K562 (cell line): ENCODE measurements at regions not wholly inside any gene's neighbourhood (a gene's known extent, or its start where the extent isn't known, plus 50 kb on each side); places are given as distances from the start of the nearest gene placed in this dataset.

Source experiments
- ATAC-seq: fragments of 200-7000 bp; cut with Tn5 transposase; 3 replicates; pipeline ENCODE4 v1.9.1; 2020; ENCODE audit warnings: moderate library complexity
- BruUV-seq: library from RNA; stranded (reverse); fragments of 400-500 nt; replicated peaks from 2 replicates; lab custom pipeline; 2021; lab: Mats Ljungman, UMichigan
- CTCF ChIA-PET: fragments of 300-600 bp; formaldehyde crosslinking; extraction: SDS; loops from one replicate; lab custom pipeline; 2021; ENCODE audit warnings: low intra/inter-chr PET ratio; lab: Yijun Ruan, JAX
- POLR2A ChIA-PET: fragments of 300-600, 350-650 bp; sonication (Branson Sonifier 250); formaldehyde crosslinking; extraction: SDS; loops from one replicate; lab custom pipeline; 2021; ENCODE audit warnings: antibody characterized with exemption, inconsistent platforms; lab: Yijun Ruan, JAX
- DNase-seq, 4 experiments: peaks; one replicate each; pipeline versions ENCODE4 v3.0.0 to v3.0.0-alpha.2; 2011 to 2018; ENCODE audit warnings: low spot score in 3 of 4, mixed read lengths in 3 of 4; ENCODE audit errors: extremely low read depth in 1 of 4
- FAIRE-seq: peaks from 2 replicates; lab custom pipeline; 2011; peaks lifted over from hg19 to GRCh38; lab: Jason Lieb, UNC
- H2AFZ ChIP-seq: 2 replicates; pipeline ENCODE4 v1.6.0; 2011; ENCODE audit warnings: low read depth, low read length, control low read depth, inconsistent platforms
- H3K27ac ChIP-seq: fragments of 200-600 bp; 3 replicates; pipeline ENCODE4 v1.8.0; 2011; ENCODE audit warnings: low read depth, mild to moderate bottlenecking, control low read depth, inconsistent platforms, low read length, moderate library complexity, mixed read lengths; ENCODE audit errors: extremely low read depth
- H3K27me3 ChIP-seq, 2 experiments: fragments of 300-600 bp in 1 of 2; 2 replicates in 1 of 2; 3 replicates in 1 of 2; pipeline versions ENCODE4 v1.6.0 to v1.8.0; 2011; ENCODE audit warnings: inconsistent platforms in 2 of 2, low read length in 2 of 2, mild to moderate bottlenecking in 1 of 2, mixed read lengths in 1 of 2, moderate library complexity in 1 of 2; ENCODE audit not compliant: control insufficient read depth in 2 of 2, insufficient read depth in 2 of 2
- H3K36me3 ChIP-seq: fragments of 300-600 bp; 3 replicates; pipeline ENCODE4 v1.8.0; 2011; ENCODE audit warnings: mild to moderate bottlenecking, low read length, inconsistent platforms; ENCODE audit not compliant: control insufficient read depth, insufficient read depth
- H3K4me1 ChIP-seq, 2 experiments: fragments of 200-600 bp in 1 of 2; replicated peaks in 1 of 2; 2 replicates in 1 of 2; 3 replicates in 1 of 2; pipeline versions ENCODE4 v1.5.1 to v1.8.0; 2011; ENCODE audit warnings: inconsistent platforms in 2 of 2, low read length in 2 of 2, mild to moderate bottlenecking in 1 of 2, mixed read lengths in 1 of 2, moderate library complexity in 1 of 2; ENCODE audit not compliant: control insufficient read depth in 2 of 2, insufficient read depth in 2 of 2
- H3K4me2 ChIP-seq: 2 replicates; pipeline ENCODE4 v1.6.1; 2011; ENCODE audit warnings: low read length, control low read depth, inconsistent platforms, mixed read lengths; ENCODE audit not compliant: insufficient read depth
- H3K4me3 ChIP-seq: fragments of 200-600 bp; sonication (generic), shearing (Covaris generic); 2 replicates; pipeline ENCODE4 v1.5.1; 2016; ENCODE audit warnings: control low read depth, inconsistent platforms
- H3K79me2 ChIP-seq: fragments of 200-600 bp; 3 replicates; pipeline ENCODE4 v1.8.0; 2011; ENCODE audit warnings: low read length, inconsistent platforms; ENCODE audit not compliant: control insufficient read depth, insufficient read depth
- H3K9ac ChIP-seq, 2 experiments: 2 replicates each; pipeline versions ENCODE4 v1.6.0 to v1.6.1; 2011; ENCODE audit warnings: low read depth in 2 of 2, low read length in 2 of 2, control low read depth in 1 of 2, inconsistent platforms in 1 of 2, mild to moderate bottlenecking in 1 of 2, mixed read lengths in 1 of 2; ENCODE audit not compliant: insufficient read depth in 1 of 2
- H3K9me1 ChIP-seq: one replicate; pipeline ENCODE4 v1.6.0; 2011; ENCODE audit warnings: inconsistent platforms, mild to moderate bottlenecking, low read length, moderate library complexity; ENCODE audit not compliant: control insufficient read depth, insufficient read depth
- H3K9me3 ChIP-seq: replicated peaks from 2 replicates; pipeline ENCODE4 v1.5.1; 2011; ENCODE audit warnings: low read depth, low read length, inconsistent platforms; ENCODE audit not compliant: control insufficient read depth, insufficient read depth
- H4K20me1 ChIP-seq: replicated peaks from 2 replicates; pipeline ENCODE4 v1.6.1; 2011; ENCODE audit warnings: low read length, inconsistent platforms, mixed read lengths; ENCODE audit not compliant: control insufficient read depth, insufficient read depth
- CC2D1A ChIP-seq: fragments of 450-650 bp; IDR thresholded peaks from 2 replicates; pipeline ENCODE4 v1.6.1; 2017; ENCODE audit warnings: mild to moderate bottlenecking
- DNMT1 ChIP-seq: fragments of 450-650 bp; IDR thresholded peaks from 2 replicates; pipeline ENCODE4 v1.6.1; 2016; ENCODE audit warnings: antibody characterized with exemption, mild to moderate bottlenecking
- EP300 ChIP-seq: IDR thresholded peaks from 2 replicates; pipeline ENCODE4 v1.6.1; 2012; ENCODE audit warnings: low read length, improper control_type of control experiment
- MED1 ChIP-seq: sonication (generic); formaldehyde crosslinking; IDR thresholded peaks from 2 replicates; pipeline ENCODE4 v1.8.1; 2023; ENCODE audit warnings: missing genetic modification reagents, borderline replicate concordance
- RAD21 ChIP-seq, 2 experiments: fragments of 250-450 bp in 1 of 2; fragments of 450-650 bp in 1 of 2; sonication (Bioruptor Pico) in 1 of 2; formaldehyde crosslinking in 1 of 2; IDR thresholded peaks in 1 of 2; conservative IDR thresholded peaks in 1 of 2; 2 replicates each; pipeline versions ENCODE4 v1.4.0 to v1.8.0; 2020 to 2022; ENCODE audit warnings: mild to moderate bottlenecking in 2 of 2, moderate library complexity in 1 of 2
- SMC3 ChIP-seq: conservative IDR thresholded peaks from 2 replicates; pipeline ENCODE4 v1.6.1; 2011; ENCODE audit warnings: low read depth, low read length, improper control_type of control experiment; ENCODE audit not compliant: insufficient read depth
- TBP ChIP-seq: optimal IDR thresholded peaks from 2 replicates; pipeline ENCODE3; 2011; ENCODE audit warnings: low read depth, low read length, improper control_type of control experiment
- ZNF239 ChIP-seq: fragments of 250-450 bp; sonication (Bioruptor Pico); IDR thresholded peaks from 2 replicates; pipeline ENCODE4 v1.4.0; 2020; ENCODE audit warnings: mild to moderate bottlenecking
- WGBS: fragments of 100-300 bp; shearing (Covaris generic); methylation state at CpG from one replicate; pipeline ENCODE4 v1.1.6; 2016; ENCODE audit warnings: low coverage, mixed read lengths; ENCODE audit not compliant: insufficient coverage; ENCODE audit errors: missing lambda C conversion rate; 5-methylcytosine and 5-hydroxymethylcytosine counted together
- in situ Hi-C: fragments of 300-500 bp; cut with MboI; formaldehyde crosslinking; loops from 4 replicates; pipeline ENCODE4 v1.15.0; 2018; ENCODE audit warnings: inconsistent platforms, mixed read lengths
- intact Hi-C: fragments of 100-400 bp; cut with micrococcal nuclease; formaldehyde crosslinking; loops from 2 replicates; pipeline ENCODE4 v1.14.2; 2022
- TF ChIP-seq, protein P1 (sequence below), 2 experiments: fragments of 450-650 bp; formaldehyde crosslinking in 1 of 2; IDR thresholded peaks; 2 replicates each; pipeline versions ENCODE4 v1.4.0 to v1.6.1; 2014 to 2020; ENCODE audit warnings: mild to moderate bottlenecking in 2 of 2, borderline replicate concordance in 1 of 2, low read depth in 1 of 2
- TF ChIP-seq, protein P2 (sequence below), 3 experiments: IDR thresholded peaks in 2 of 3; conservative IDR thresholded peaks in 1 of 3; 2 replicates each; pipeline ENCODE4 v1.5.1; 2011 to 2012; ENCODE audit warnings: low read length in 3 of 3, mild to moderate bottlenecking in 3 of 3, control low read depth in 2 of 3, improper control_type of control experiment in 1 of 3, inconsistent platforms in 1 of 3, low read depth in 1 of 3, mixed read lengths in 1 of 3, moderate library complexity in 1 of 3; ENCODE audit not compliant: insufficient read depth in 2 of 3

DNA sequence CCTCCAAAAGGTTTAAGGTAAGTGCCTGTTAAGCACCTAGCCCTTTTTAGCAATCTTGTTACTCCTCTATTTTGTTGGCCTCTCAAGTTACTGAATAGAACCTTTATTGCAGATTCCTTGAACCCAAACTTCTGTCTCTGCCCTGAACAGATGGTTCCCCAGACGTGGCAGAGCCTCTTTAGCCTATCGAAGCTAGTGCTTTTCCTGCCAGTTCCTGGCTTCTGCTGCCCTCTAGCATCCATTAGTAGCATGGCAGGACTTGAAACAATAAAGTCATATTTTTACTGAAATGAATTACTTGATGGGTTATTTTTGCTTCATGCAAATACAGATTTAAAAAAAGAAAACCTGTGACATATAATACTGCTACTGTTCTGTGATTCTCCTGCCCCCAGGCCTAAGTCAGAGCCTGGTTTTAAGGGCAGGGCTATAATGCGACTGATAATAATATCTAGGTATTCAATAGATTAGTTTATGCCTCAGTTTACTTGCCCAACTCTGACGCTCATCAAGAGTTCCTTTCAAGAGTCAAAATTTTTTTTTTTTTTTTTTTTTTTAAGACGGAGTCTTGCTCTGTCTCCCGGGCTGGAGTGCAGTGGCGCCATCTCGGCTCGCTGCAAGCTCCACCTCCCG, 84.3 kb upstream of the PHF14 start:
- Histone ChIP-seq H3K4me1 (no peaks in the 10 kb centered on the region), H3K27ac (no peak overlapping the region), H3K79me2 (no peaks in the 10 kb centered on the region), H3K4me2 (no peak overlapping the region), H4K20me1 (no peaks in the 10 kb centered on the region), H3K27me3 (no peaks in the 10 kb centered on the region), H3K4me3 (no peak overlapping the region), H3K36me3 (no peaks in the 10 kb centered on the region), H2AFZ (peak overlapping the region; percentile 48; the same call in 1 of the 2 replicates), H3K9ac (no peak overlapping the region), H3K9me3 (no peaks in the 10 kb centered on the region), H3K9me1 (no peaks in the 10 kb centered on the region)
- FAIRE-seq, result peak; percentile 80
- BruUV-seq, result no TSS peak
- peak; percentile 63 to 71 (median 64) for DNase-seq
- CTCF ChIA-PET, result interaction anchor here (0.5 to 0.6 kb wide), 3 partner anchors 253 to 1742 kb away, joined by 3 read pairs; no protein-coding TSS in a partner anchor
- intact Hi-C loops, result loop anchor here (2.0 to 10.0 kb wide), 6 partner anchors 102 to 475 kb away; no protein-coding TSS in a partner anchor
- in situ Hi-C loops, result no loop called here
- peak; percentile 95 for ATAC-seq
- POLR2A ChIA-PET, result no interaction called here
- 7% methylated on average over 4 of the region's 10 CpGs for WGBS
- TF ChIP-seq RAD21 (CRISPR knock-in tag; conservative IDR thresholded peaks at IDR 0.05 in 1 of 2, IDR thresholded peaks at IDR 0.05 in 1 of 2) (peak; percentile 84 to 93), DNMT1 (no peak), ZNF239 (CRISPR knock-in tag) (no peak), EP300 (no peak), TBP (peak; percentile 16), MED1 (CRISPR knock-in tag) (no peak), CC2D1A (peak; percentile 56; the same call in 1 of the 2 replicates), SMC3 (peak; percentile 76)
- TF ChIP-seq, protein P1, sequence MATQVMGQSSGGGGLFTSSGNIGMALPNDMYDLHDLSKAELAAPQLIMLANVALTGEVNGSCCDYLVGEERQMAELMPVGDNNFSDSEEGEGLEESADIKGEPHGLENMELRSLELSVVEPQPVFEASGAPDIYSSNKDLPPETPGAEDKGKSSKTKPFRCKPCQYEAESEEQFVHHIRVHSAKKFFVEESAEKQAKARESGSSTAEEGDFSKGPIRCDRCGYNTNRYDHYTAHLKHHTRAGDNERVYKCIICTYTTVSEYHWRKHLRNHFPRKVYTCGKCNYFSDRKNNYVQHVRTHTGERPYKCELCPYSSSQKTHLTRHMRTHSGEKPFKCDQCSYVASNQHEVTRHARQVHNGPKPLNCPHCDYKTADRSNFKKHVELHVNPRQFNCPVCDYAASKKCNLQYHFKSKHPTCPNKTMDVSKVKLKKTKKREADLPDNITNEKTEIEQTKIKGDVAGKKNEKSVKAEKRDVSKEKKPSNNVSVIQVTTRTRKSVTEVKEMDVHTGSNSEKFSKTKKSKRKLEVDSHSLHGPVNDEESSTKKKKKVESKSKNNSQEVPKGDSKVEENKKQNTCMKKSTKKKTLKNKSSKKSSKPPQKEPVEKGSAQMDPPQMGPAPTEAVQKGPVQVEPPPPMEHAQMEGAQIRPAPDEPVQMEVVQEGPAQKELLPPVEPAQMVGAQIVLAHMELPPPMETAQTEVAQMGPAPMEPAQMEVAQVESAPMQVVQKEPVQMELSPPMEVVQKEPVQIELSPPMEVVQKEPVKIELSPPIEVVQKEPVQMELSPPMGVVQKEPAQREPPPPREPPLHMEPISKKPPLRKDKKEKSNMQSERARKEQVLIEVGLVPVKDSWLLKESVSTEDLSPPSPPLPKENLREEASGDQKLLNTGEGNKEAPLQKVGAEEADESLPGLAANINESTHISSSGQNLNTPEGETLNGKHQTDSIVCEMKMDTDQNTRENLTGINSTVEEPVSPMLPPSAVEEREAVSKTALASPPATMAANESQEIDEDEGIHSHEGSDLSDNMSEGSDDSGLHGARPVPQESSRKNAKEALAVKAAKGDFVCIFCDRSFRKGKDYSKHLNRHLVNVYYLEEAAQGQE (IDR thresholded peaks at IDR 0.05; ENCODE audit: borderline replicate concordance), result peak; percentile 75; the same call in 1 of the 2 replicates
- TF ChIP-seq, protein P1 (CRISPR knock-in tag; IDR thresholded peaks at IDR 0.05; ENCODE audit: low read depth), result no peak
- TF ChIP-seq, protein P2, sequence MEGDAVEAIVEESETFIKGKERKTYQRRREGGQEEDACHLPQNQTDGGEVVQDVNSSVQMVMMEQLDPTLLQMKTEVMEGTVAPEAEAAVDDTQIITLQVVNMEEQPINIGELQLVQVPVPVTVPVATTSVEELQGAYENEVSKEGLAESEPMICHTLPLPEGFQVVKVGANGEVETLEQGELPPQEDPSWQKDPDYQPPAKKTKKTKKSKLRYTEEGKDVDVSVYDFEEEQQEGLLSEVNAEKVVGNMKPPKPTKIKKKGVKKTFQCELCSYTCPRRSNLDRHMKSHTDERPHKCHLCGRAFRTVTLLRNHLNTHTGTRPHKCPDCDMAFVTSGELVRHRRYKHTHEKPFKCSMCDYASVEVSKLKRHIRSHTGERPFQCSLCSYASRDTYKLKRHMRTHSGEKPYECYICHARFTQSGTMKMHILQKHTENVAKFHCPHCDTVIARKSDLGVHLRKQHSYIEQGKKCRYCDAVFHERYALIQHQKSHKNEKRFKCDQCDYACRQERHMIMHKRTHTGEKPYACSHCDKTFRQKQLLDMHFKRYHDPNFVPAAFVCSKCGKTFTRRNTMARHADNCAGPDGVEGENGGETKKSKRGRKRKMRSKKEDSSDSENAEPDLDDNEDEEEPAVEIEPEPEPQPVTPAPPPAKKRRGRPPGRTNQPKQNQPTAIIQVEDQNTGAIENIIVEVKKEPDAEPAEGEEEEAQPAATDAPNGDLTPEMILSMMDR (IDR thresholded peaks at IDR 0.05 in 2 of 3, conservative IDR thresholded peaks at IDR 0.05 in 1 of 3; ENCODE audit: insufficient read depth in 2 of 3, low read depth in 1 of 3, low read length in 3 of 3), result peak; percentile 73 to 91 (median 84)
